BLaER1 treated with 17β-estradiol and CSF1 and Interleukin-3, amounts not matched to agents 10 nM and 100 nM (cell line): ENCODE measurements at regions not wholly inside any gene's neighbourhood (a gene's known extent, or its start where the extent isn't known, plus 50 kb on each side); places are given as distances from the start of the nearest gene placed in this dataset.

Experiments used
- H3K27ac ChIP-seq, 11 experiments: shearing (Covaris generic); formaldehyde crosslinking; 2 replicates each; pipeline ENCODE4 v1.8.1; 2022
- H3K27me3 ChIP-seq, 11 experiments: shearing (Covaris generic); formaldehyde crosslinking; 2 replicates each; pipeline ENCODE4 v1.8.1; 2022
- H3K36me3 ChIP-seq, 11 experiments: shearing (Covaris generic); formaldehyde crosslinking; 2 replicates each; pipeline ENCODE4 v1.8.1; 2022
- H3K4me1 ChIP-seq, 10 experiments: shearing (Covaris generic); formaldehyde crosslinking; 2 replicates each; pipeline ENCODE4 v1.8.1; 2022
- H3K4me2 ChIP-seq, 11 experiments: shearing (Covaris generic); formaldehyde crosslinking; 2 replicates each; pipeline ENCODE4 v1.8.1; 2022
- H3K4me3 ChIP-seq, 10 experiments: shearing (Covaris generic); formaldehyde crosslinking; 2 replicates each; pipeline ENCODE4 v1.8.1; 2022
- H3K9ac ChIP-seq, 11 experiments: shearing (Covaris generic); formaldehyde crosslinking; 2 replicates each; pipeline ENCODE4 v1.8.1; 2022
- H3K9me3 ChIP-seq, 11 experiments: shearing (Covaris generic); formaldehyde crosslinking; replicated peaks in 1 of 11; 2 replicates each; pipeline ENCODE4 v1.8.1; 2022
- H4K20me1 ChIP-seq, 11 experiments: shearing (Covaris generic); formaldehyde crosslinking; 2 replicates each; pipeline ENCODE4 v1.8.1; 2022
- Cebpa-rat ChIP-seq, 11 experiments: shearing (Covaris generic); IDR thresholded peaks; 2 replicates each; pipeline ENCODE4 v1.8.1; 2022

DNA sequence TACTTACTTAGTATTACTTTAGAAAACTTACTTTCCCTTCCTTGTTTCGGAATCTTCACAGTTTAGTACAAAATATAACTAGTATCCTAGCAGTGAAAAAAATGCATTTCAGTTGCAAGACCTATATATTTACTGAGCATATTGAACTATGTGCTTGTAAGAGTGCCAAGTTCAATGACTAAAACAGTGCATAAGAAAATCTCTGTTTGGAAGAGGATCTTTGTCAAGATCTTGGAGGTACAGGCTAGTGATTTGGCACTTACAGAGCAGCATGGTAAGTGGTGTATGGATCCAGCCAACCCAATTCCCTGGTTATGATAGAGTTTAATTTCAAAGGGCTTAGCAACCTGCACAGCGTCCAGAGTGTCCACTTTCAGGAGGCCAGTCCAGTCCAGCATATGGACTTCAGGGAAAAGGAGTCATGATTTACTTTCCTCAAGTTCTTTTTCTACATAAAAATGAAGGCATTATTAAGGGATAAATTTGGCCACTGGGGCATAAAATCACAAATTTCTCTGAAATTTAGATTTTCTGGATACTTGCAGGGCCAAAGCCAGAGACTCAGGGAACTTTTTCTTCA lies 625.8 kb upstream of the BCHE start:
- H3K4me3 ChIP-seq, result no peak overlapping the region
- no peak overlapping the region for H3K4me2 ChIP-seq
- H3K9me3 ChIP-seq, result no peaks in the 10 kb centered on the region
- no peak for TF ChIP-seq Cebpa-rat (IDR thresholded peaks at IDR 0.05)
- no peak overlapping the region for H3K27ac ChIP-seq
- H3K9ac ChIP-seq, result no peak overlapping the region
- no peaks in the 10 kb centered on the region for H3K27me3 ChIP-seq
- no peaks in the 10 kb centered on the region for H3K36me3 ChIP-seq
- H3K4me1 ChIP-seq, result no peaks in the 10 kb centered on the region
- H4K20me1 ChIP-seq, result no peaks in the 10 kb centered on the region

DNA sequence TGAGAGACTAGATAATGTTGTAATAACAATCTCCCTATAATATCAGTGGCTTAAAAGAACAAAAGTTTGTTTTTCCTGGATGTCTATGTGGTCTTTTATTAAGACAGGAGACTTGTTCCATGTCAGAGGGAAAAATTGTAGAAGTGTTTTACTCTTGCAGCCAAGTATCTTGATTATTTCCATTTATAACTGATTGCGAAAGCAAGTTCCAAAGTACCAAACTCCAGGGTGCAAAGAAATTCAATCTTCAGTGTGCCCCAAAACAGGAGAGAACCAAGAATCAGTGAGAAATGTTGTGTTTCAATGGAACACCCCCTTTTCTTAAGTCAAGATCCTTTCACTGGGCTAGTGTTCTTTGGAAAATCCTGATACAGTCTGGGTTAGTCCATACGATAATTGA lies 624.4 kb upstream of the BCHE start:
- no peak overlapping the region for H3K4me3 ChIP-seq
- no peak overlapping the region for H3K4me2 ChIP-seq
- H3K36me3 ChIP-seq, result no peaks in the 10 kb centered on the region
- no peaks in the 10 kb centered on the region for H3K4me1 ChIP-seq
- H3K27ac ChIP-seq, result no peak overlapping the region
- H3K9ac ChIP-seq, result no peak overlapping the region
- H3K27me3 ChIP-seq, result no peaks in the 10 kb centered on the region
- no peak for TF ChIP-seq Cebpa-rat (IDR thresholded peaks at IDR 0.05)
- H3K9me3 ChIP-seq, result no peaks in the 10 kb centered on the region
- H4K20me1 ChIP-seq, result no peaks in the 10 kb centered on the region

DNA sequence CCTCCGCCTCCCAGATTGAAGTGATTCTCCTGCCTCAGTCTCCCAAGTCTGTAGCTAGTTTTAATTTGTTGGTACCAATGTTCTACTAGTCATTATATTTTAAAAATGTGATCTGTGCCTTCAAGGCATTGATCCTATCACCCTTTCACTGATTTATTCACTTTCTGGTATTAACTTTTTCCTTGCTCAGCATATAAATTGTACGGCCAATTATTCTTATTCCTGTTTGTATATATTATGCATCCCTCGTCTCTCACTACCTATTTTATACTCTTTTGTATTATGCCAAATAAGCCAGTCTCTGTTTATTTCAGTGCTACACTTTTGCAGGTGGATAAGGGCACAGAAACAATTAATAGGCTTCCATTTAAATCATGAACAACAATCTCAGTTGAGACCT lies 620.2 kb upstream of the BCHE start:
- H3K4me3 ChIP-seq, result no peak overlapping the region
- TF ChIP-seq Cebpa-rat (IDR thresholded peaks at IDR 0.05), result no peak
- no peaks in the 10 kb centered on the region for H4K20me1 ChIP-seq
- H3K36me3 ChIP-seq, result no peaks in the 10 kb centered on the region
- no peak overlapping the region for H3K4me2 ChIP-seq
- H3K9me3 ChIP-seq, result no peaks in the 10 kb centered on the region
- no peak overlapping the region for H3K9ac ChIP-seq
- no peaks in the 10 kb centered on the region for H3K27me3 ChIP-seq
- H3K4me1 ChIP-seq, result no peaks in the 10 kb centered on the region
- no peak overlapping the region for H3K27ac ChIP-seq

DNA sequence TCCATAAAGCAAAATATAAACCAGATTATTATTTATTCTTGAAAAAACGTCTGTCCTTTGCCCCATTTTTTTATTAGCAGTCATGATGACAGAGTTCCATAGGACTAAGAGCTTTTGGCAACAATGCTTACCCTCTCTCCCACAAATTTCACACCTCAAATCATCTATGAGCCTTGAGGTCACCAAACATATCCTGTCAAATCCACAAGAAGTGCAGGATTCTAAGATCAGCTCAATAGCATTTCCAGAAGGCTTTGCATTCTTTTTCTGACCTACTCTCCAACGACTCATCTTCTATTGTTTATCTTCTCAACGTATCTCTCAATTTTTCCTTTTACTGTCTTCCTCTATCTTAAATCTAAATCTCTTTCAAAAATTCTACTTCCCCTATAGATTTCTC lies 619.1 kb upstream of the BCHE start:
- Histone ChIP-seq H3K9me3 (no peaks in the 10 kb centered on the region), H3K4me2 (no peak overlapping the region), H3K4me3 (no peak overlapping the region), H4K20me1 (no peaks in the 10 kb centered on the region), H3K4me1 (no peaks in the 10 kb centered on the region), H3K9ac (no peak overlapping the region), H3K27me3 (no peaks in the 10 kb centered on the region), H3K27ac (no peak overlapping the region), H3K36me3 (no peaks in the 10 kb centered on the region)
- TF ChIP-seq Cebpa-rat (IDR thresholded peaks at IDR 0.05), result no peak

DNA sequence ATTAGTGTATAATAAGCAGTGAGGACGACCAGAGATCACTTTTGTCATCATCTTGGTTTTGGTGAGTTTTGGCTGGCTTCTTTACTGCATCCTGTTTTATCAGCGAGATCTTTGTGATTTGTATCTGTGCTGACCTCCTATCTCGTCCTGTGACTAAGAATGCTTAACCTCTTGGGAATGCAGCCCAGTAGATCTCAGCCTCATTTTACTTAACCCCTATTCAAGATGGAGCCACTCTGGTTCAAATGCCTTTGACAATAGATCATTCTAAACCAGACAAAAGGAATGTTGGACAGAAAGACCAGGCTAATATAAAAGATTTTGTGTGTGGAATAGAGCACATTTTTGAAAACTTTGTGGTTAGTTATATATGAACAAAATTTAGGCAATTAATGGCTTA lies 618.5 kb upstream of the BCHE start:
- no peaks in the 10 kb centered on the region for H3K4me1 ChIP-seq
- no peaks in the 10 kb centered on the region for H3K27me3 ChIP-seq
- no peak overlapping the region for H3K4me3 ChIP-seq
- H3K9ac ChIP-seq, result no peak overlapping the region
- H4K20me1 ChIP-seq, result no peaks in the 10 kb centered on the region
- H3K27ac ChIP-seq, result no peak overlapping the region
- no peaks in the 10 kb centered on the region for H3K36me3 ChIP-seq
- H3K9me3 ChIP-seq, result no peaks in the 10 kb centered on the region
- TF ChIP-seq Cebpa-rat (IDR thresholded peaks at IDR 0.05), result no peak
- H3K4me2 ChIP-seq, result no peak overlapping the region

DNA sequence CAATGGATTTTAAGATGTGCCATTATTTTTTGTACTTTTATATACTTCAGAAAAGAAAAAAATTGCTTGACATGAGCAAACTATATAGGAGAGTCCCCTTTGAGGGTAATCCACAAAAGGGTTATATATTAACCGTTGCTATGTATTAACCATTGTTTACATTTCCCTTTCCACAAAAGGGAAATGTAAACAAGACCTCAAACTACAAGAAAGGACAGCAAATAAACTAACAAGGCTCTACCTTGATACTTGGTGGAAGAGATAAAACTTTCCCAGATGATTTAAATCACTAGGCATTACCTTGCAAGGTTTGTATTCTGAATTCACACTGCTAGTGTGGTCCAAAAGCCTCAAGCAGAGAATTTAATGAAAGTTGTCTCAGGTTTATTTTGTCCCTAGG lies 616.3 kb upstream of the BCHE start:
- TF ChIP-seq Cebpa-rat (IDR thresholded peaks at IDR 0.05), result no peak
- Histone ChIP-seq H3K27ac (no peak overlapping the region), H3K27me3 (no peaks in the 10 kb centered on the region), H3K4me2 (no peak overlapping the region), H3K9ac (no peak overlapping the region), H3K9me3 (no peaks in the 10 kb centered on the region), H3K4me3 (no peak overlapping the region), H3K36me3 (no peaks in the 10 kb centered on the region), H4K20me1 (no peaks in the 10 kb centered on the region), H3K4me1 (no peaks in the 10 kb centered on the region)

DNA sequence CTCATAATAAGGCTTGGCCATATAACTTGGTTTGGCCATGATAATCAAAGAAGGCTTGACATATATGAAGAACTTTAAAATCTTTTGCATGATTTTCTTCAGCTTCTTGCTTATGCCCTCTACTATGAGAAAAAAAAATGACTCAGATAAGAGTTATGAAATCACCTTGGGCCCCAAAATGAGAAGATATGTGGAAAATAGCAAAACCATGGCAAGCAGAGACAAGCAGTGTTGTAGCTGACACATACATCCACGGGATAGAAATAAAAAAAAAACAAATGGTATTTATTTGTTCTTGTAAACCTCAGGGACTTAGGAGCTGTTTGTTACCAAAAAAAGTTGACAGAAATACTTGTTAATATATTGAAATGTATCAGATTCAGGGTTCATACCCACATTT lies 614.8 kb upstream of the BCHE start:
- TF ChIP-seq Cebpa-rat (IDR thresholded peaks at IDR 0.05), result no peak
- Histone ChIP-seq H3K4me2 (no peak overlapping the region), H3K4me3 (no peak overlapping the region), H3K27me3 (no peaks in the 10 kb centered on the region), H3K4me1 (no peaks in the 10 kb centered on the region), H3K27ac (no peak overlapping the region), H3K9me3 (no peaks in the 10 kb centered on the region), H3K9ac (no peak overlapping the region), H3K36me3 (no peaks in the 10 kb centered on the region), H4K20me1 (no peaks in the 10 kb centered on the region)

DNA sequence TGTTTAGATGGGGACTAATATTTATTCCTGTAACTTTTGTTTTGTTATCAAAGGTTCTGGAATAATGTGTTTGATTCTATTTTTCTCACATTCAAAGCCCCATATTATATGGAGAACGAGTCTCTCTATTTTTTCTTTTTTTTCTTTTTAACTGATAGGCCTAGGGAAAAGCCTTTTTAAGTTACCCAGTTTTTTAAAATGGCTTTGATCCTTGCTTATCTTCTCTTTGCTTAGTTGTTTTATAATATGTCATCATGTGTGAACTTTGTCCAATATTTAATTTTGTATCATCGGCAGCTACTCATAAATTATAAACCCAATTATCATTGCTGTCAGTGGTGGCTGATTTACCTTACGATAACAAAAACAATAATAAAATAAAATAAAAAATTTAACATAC lies 610.3 kb upstream of the BCHE start:
- Histone ChIP-seq H4K20me1 (no peaks in the 10 kb centered on the region), H3K27me3 (no peaks in the 10 kb centered on the region), H3K27ac (no peak overlapping the region), H3K4me2 (no peak overlapping the region), H3K36me3 (no peaks in the 10 kb centered on the region), H3K9ac (no peak overlapping the region), H3K4me3 (no peak overlapping the region), H3K9me3 (peaks cover 4 to 13% (median 11%) of the 10 kb centered on the region in 11 experiments; a peak in 14 of 22 replicates), H3K4me1 (no peaks in the 10 kb centered on the region)
- no peak for TF ChIP-seq Cebpa-rat (IDR thresholded peaks at IDR 0.05)

DNA sequence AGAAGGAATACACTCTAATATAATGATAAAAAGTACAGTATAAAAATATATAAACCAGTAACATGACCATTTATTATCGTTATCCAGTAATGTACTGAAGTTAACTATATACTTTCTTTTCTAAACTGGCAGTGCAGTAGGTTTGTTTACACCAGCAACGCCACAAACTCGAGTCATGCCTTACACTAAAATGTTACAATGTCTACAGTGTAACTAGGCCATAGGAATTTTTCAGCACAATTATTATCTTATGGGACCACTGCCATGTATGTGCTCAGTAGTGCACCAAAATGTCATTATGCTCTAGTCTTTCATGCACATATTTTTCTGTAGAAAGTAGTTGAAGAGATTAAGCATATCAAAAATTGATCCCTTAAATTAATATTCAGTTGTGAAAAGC lies 609.8 kb upstream of the BCHE start:
- no peak overlapping the region for H3K27ac ChIP-seq
- H3K4me1 ChIP-seq, result no peaks in the 10 kb centered on the region
- H3K9me3 ChIP-seq, result peaks cover 4 to 13% (median 11%) of the 10 kb centered on the region in 11 experiments; a peak in 14 of 22 replicates
- no peak overlapping the region for H3K4me2 ChIP-seq
- no peak overlapping the region for H3K9ac ChIP-seq
- no peaks in the 10 kb centered on the region for H4K20me1 ChIP-seq
- no peaks in the 10 kb centered on the region for H3K36me3 ChIP-seq
- no peaks in the 10 kb centered on the region for H3K27me3 ChIP-seq
- H3K4me3 ChIP-seq, result no peak overlapping the region
- TF ChIP-seq Cebpa-rat (IDR thresholded peaks at IDR 0.05), result no peak

DNA sequence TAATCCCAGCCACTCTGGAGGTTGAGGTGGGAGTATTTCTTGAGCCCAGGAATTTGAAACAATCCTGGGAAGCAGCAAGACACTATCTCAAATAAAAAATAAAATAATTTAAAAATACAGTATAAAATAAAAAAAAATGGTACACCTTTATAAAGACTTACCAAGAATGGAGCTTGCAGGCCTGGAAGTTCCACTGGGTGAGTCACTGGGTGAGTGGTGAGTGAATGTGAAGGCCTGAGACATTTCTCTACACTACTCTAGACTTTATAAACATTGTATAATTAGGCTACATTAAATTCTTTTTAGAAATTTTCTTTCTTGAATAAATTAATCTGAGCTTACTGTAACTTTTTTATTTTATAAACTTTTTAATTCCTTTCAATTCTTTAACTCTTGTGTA lies 609.1 kb upstream of the BCHE start:
- Histone ChIP-seq H3K4me3 (no peak overlapping the region), H3K36me3 (no peaks in the 10 kb centered on the region), H4K20me1 (no peaks in the 10 kb centered on the region), H3K4me2 (no peak overlapping the region), H3K9me3 (peaks cover 4 to 13% (median 11%) of the 10 kb centered on the region in 11 experiments; a peak in 14 of 22 replicates), H3K27me3 (no peaks in the 10 kb centered on the region), H3K9ac (no peak overlapping the region), H3K27ac (no peak overlapping the region), H3K4me1 (no peaks in the 10 kb centered on the region)
- TF ChIP-seq Cebpa-rat (IDR thresholded peaks at IDR 0.05), result no peak
